ENCODE measurements at regions not wholly inside any gene's neighbourhood (a gene's known extent, or its start where the extent isn't known, plus 50 kb on each side); places are given as distances from the start of the nearest gene placed in this dataset.

DNA sequence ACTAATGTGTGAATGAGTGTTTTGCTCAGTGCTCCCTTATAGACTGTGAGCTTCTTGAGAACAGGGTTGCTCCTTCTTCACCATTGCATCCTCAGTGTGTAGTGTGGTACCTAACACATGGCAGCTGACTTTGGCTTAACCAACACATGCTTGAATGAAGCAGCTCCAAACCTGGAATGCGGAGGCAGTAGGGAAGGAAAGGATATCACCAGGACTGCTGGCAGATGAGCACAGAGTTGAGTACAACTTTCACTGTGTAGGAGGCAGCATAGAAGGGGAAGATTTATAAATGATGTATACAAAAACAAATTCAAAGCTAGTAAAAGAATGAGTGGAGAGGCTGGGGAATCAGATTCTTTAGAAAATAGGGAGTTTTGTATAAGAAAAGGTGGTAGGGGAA is 174.3 kb downstream of the SLIT2 start:
- Histone ChIP-seq H3K4me3 (no peak overlapping the region), H3K36me3 (no peaks in the 10 kb centered on the region)
- intact Hi-C loops (cut with DNase I), result loop anchor here (10.0 kb wide), 1 partner anchor 259 kb away; no protein-coding TSS in a partner anchor

GRCh38 chr4:20428436-20429160 is 176.9 kb downstream of the SLIT2 start:
- ATAC-seq (no peak), DNase-seq (no peak)
- H3K4me3 ChIP-seq, result no peak overlapping the region
- TF ChIP-seq CTCF (IDR thresholded peaks at IDR 0.05), result peak; percentile 17
- intact Hi-C loops (cut with DNase I), result loop anchor here (10.0 kb wide), 1 partner anchor 256 kb away; no protein-coding TSS in a partner anchor
- no peaks in the 10 kb centered on the region for H3K27me3 ChIP-seq
- H3K27ac ChIP-seq, result no peak overlapping the region
- no peaks in the 10 kb centered on the region for H3K36me3 ChIP-seq
- no peaks in the 10 kb centered on the region for H3K9me3 ChIP-seq
- no peaks in the 10 kb centered on the region for H3K4me1 ChIP-seq

More for the DNA sequence above, 174.3 kb downstream of the SLIT2 start:
- TF ChIP-seq CTCF (IDR thresholded peaks at IDR 0.05), result no peak
- H3K9me3 ChIP-seq, result no peaks in the 10 kb centered on the region
- no peak for ATAC-seq
- DNase-seq, result no peak
- H3K27ac ChIP-seq, result no peak overlapping the region
- no peaks in the 10 kb centered on the region for H3K27me3 ChIP-seq
- no peaks in the 10 kb centered on the region for H3K4me1 ChIP-seq

- no peaks in the 10 kb centered on the region for H3K4me1 ChIP-seq
- intact Hi-C loops (cut with DNase I), result no loop called here
- no peak overlapping the region for H3K27ac ChIP-seq
- H3K27me3 ChIP-seq, result no peaks in the 10 kb centered on the region
- H3K36me3 ChIP-seq, result no peaks in the 10 kb centered on the region
- H3K9me3 ChIP-seq, result no peaks in the 10 kb centered on the region
- DNase-seq, result no peak
- H3K4me3 ChIP-seq, result no peak overlapping the region
- ATAC-seq, result no peak
- no peak for TF ChIP-seq CTCF (IDR thresholded peaks at IDR 0.05)
Observed at GRCh38 chr4:20430259-20430941, 178.7 kb downstream of the SLIT2 start.

DNA sequence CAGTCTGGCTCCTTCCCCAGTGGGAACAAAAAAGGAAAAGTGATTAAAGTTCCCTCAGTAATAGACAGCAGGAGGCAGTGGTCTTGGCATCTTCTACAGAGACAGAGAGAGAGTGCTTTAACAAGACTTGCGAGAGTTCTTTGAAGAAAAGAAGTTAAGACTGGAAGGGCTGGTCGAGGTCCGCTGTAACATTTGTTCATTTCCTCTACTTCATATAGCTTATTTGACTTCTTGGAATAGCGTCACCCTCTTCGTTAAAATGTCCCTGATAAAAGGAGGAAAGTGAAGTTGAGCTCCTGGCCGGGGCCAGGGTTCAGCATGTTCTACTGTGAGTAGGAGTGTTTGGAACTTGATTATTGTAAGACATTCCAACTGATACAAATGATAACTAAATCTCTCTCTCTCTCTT is 179.8 kb downstream of the SLIT2 start:
- no peak for TF ChIP-seq CTCF (IDR thresholded peaks at IDR 0.05)
- Histone ChIP-seq H3K27ac (no peak overlapping the region), H3K36me3 (no peaks in the 10 kb centered on the region), H3K9me3 (no peaks in the 10 kb centered on the region), H3K4me3 (no peak overlapping the region), H3K4me1 (no peaks in the 10 kb centered on the region), H3K27me3 (no peaks in the 10 kb centered on the region)
- DNase-seq (no peak), ATAC-seq (no peak)
- intact Hi-C loops (cut with DNase I), result no loop called here

DNA sequence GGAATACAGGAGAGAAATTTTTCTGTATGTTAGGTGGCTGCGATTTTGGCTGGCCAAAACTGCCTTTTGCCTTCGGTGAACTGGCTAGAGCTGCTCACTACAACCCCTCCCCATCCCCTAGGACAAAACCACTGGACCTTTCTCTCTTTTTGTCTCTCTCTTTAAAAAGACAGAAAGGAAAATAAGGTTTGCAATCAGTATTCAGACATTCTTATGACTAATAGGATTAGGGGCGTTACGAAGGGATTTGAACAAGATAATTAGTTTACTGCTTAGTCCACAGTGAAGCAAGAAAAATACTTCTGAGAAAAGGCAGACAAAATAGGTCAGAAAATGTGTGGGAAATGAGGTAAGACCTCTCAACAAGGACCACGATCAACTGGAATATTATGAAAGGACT is 180.4 kb downstream of the SLIT2 start:
- intact Hi-C loops (cut with DNase I), result no loop called here
- DNase-seq (no peak), ATAC-seq (no peak)
- Histone ChIP-seq H3K27me3 (no peaks in the 10 kb centered on the region), H3K9me3 (no peaks in the 10 kb centered on the region), H3K27ac (no peak overlapping the region), H3K4me3 (no peak overlapping the region), H3K36me3 (no peaks in the 10 kb centered on the region), H3K4me1 (no peaks in the 10 kb centered on the region)
- no peak for TF ChIP-seq CTCF (IDR thresholded peaks at IDR 0.05)
